Glutamatergic neuron (in vitro differentiated cells): ENCODE measurements at regions not wholly inside any gene's neighbourhood (a gene's known extent, or its start where the extent isn't known, plus 50 kb on each side); places are given as distances from the start of the nearest gene placed in this dataset.

Source experiments
- DNase-seq: peaks from one replicate; pipeline ENCODE4 v3.0.0; 2022
- H3K27ac Mint-ChIP-seq: one replicate; pipeline ENCODE4 v1.8.0; 2020; ENCODE audit warnings: mild to moderate bottlenecking, mixed read lengths, inconsistent platforms; ENCODE audit not compliant: unreplicated experiment
- H3K27me3 Mint-ChIP-seq: one replicate; pipeline ENCODE4 v1.8.0; 2020; ENCODE audit warnings: mild to moderate bottlenecking, moderate library complexity, mixed read lengths, inconsistent platforms; ENCODE audit not compliant: unreplicated experiment
- H3K36me3 Mint-ChIP-seq: one replicate; pipeline ENCODE4 v1.8.0; 2020; ENCODE audit warnings: mild to moderate bottlenecking, mixed read lengths, inconsistent platforms; ENCODE audit not compliant: unreplicated experiment
- H3K4me1 Mint-ChIP-seq: one replicate; pipeline ENCODE4 v1.8.0; 2020; ENCODE audit warnings: mild to moderate bottlenecking, low read depth, mixed read lengths, inconsistent platforms; ENCODE audit not compliant: unreplicated experiment
- H3K4me3 Mint-ChIP-seq: one replicate; pipeline ENCODE4 v1.8.0; 2020; ENCODE audit warnings: mild to moderate bottlenecking, mixed read lengths, inconsistent platforms; ENCODE audit not compliant: unreplicated experiment
- H3K9me3 Mint-ChIP-seq: one replicate; pipeline ENCODE4 v1.8.0; 2020; ENCODE audit warnings: mild to moderate bottlenecking, moderate library complexity, mixed read lengths, inconsistent platforms; ENCODE audit not compliant: unreplicated experiment
- TF ChIP-seq, protein P1 (sequence below): fragments of 200-600 bp; sonication (generic); IDR thresholded peaks from one replicate; pipeline ENCODE4 v1.5.0; 2021; ENCODE audit not compliant: partially characterized antibody, unreplicated experiment

DNA sequence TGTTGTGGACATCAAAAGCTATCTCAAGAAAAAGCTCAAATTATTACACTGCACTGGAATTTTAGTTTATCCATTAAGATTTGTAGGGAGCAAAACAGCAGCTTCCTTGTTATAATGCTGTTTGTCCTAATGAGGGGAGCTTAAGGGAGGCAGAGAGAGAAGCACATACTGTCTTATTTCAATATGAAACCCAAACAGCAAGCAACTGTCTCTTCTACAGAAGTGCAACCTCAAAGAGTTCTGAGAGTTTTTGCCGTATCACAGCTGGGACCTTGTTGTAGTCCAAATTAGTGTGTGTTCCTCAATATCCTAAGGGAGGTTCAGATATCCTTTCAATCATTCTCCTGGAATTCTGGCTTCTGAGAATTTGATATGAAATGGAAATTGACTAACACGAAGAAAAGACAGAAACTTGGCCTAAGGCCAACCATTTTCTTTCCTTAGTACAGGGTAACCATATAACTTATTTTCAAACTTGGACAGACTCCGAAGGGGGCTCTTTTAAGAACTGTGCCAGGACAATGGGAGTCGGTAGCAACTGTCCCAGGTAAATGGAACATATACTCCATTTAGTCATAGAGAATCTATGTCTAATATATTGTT lies 149.3 kb upstream of the CCN2 start:
- Mint-ChIP-seq H3K27me3 (no peaks in the 10 kb centered on the region), H3K4me1 (peaks cover 14% of the 10 kb centered on the region), H3K4me3 (no peak overlapping the region), H3K9me3 (peaks cover 2% of the 10 kb centered on the region), H3K27ac (peak overlapping the region; percentile 43), H3K36me3 (peaks cover 6% of the 10 kb centered on the region)
- TF ChIP-seq, protein P1, sequence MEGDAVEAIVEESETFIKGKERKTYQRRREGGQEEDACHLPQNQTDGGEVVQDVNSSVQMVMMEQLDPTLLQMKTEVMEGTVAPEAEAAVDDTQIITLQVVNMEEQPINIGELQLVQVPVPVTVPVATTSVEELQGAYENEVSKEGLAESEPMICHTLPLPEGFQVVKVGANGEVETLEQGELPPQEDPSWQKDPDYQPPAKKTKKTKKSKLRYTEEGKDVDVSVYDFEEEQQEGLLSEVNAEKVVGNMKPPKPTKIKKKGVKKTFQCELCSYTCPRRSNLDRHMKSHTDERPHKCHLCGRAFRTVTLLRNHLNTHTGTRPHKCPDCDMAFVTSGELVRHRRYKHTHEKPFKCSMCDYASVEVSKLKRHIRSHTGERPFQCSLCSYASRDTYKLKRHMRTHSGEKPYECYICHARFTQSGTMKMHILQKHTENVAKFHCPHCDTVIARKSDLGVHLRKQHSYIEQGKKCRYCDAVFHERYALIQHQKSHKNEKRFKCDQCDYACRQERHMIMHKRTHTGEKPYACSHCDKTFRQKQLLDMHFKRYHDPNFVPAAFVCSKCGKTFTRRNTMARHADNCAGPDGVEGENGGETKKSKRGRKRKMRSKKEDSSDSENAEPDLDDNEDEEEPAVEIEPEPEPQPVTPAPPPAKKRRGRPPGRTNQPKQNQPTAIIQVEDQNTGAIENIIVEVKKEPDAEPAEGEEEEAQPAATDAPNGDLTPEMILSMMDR, result no peak
- DNase-seq, result no peak

DNA sequence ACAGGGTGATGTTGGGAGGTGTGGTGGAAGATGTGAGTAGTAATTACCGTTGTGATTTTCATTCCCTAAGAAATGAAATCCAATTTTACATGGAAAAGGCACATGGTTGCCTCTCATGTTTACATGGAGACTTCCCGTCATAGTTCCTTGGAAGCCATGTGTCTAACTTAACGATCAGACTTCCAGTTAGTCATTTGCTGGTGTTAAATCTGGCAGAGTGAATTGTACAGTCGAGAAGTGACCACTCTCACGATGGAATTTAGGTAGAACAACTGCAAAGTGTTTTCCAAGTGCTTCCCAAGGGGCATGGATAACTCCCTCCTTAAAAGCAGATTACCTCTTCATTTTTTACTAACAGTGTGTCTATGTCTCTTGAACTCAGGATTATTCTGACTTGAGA lies 145.8 kb upstream of the CCN2 start:
- Mint-ChIP-seq H3K27ac (no peak overlapping the region), H3K9me3 (peaks cover 2% of the 10 kb centered on the region), H3K4me1 (peaks cover 14% of the 10 kb centered on the region), H3K36me3 (no peaks in the 10 kb centered on the region), H3K27me3 (no peaks in the 10 kb centered on the region), H3K4me3 (no peak overlapping the region)
- DNase-seq, result no peak
- TF ChIP-seq, protein P1, result no peak

DNA sequence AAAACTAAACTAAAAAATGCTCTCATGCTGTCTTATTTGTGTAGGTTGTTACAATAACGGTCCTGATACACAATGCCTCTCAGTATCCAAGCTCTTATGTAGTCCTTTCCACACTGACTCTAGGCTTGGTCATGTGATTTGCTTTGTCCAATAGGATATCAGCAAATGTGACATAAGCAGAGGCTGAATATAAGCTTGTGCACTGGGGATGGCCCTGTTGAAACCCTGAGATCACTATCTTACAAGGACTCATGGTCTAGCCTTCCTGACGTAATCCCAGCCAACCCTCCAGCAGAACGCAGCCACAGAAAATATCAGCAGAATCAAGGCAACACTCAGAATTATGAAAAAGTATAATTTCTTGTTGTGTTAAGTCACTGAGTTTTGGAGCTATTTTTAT lies 145.1 kb upstream of the CCN2 start:
- H3K4me3 Mint-ChIP-seq, result no peak overlapping the region
- no peak overlapping the region for H3K27ac Mint-ChIP-seq
- TF ChIP-seq, protein P1, result no peak
- DNase-seq, result no peak
- H3K4me1 Mint-ChIP-seq, result peaks cover 14% of the 10 kb centered on the region
- no peaks in the 10 kb centered on the region for H3K27me3 Mint-ChIP-seq
- peaks cover 2% of the 10 kb centered on the region for H3K9me3 Mint-ChIP-seq
- H3K36me3 Mint-ChIP-seq, result no peaks in the 10 kb centered on the region

DNA sequence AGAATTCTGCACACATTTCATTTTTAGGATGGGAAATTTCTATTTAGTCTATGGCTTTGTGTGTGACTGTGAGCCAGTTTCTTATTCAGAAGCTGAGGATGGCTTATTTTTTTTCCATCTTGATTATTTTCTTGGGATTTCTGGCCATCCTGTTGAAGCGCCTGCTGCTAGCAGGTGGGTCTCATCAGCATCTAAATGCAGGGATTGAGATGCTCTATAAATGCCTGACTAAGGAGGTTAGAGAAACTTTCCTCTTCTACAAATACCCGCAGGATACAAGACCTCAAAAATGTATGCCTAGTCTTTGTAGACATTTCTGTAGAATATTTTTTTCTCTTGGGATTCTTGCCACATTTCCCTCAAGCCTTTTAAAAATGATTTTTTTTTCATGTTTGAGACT lies 138.0 kb upstream of the CCN2 start:
- TF ChIP-seq, protein P1, result no peak
- no peak for DNase-seq
- H3K27ac Mint-ChIP-seq, result no peak overlapping the region
- no peaks in the 10 kb centered on the region for H3K9me3 Mint-ChIP-seq
- peaks cover 3% of the 10 kb centered on the region for H3K4me1 Mint-ChIP-seq
- H3K36me3 Mint-ChIP-seq, result no peaks in the 10 kb centered on the region
- H3K27me3 Mint-ChIP-seq, result no peaks in the 10 kb centered on the region
- no peak overlapping the region for H3K4me3 Mint-ChIP-seq

DNA sequence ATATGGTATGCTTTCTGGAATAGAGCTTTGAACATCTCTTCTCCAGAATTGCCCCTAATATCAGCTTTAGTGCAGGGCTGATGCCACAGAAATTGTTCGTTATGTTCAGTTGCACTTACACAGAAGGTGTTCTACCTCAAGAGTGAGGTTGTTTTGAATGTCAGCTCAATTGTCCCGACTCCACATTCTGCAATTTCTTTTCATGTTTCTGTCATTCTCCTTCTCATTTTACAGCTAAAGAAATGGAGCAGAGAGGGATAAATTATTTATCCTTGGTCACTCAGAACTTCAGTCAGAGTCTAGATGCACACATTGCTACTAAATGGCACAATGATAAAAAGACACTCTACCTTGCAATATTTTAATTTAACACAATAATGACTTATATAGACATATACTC lies 137.0 kb upstream of the CCN2 start:
- Mint-ChIP-seq H3K9me3 (peaks cover 1% of the 10 kb centered on the region), H3K4me1 (peaks cover 3% of the 10 kb centered on the region), H3K27ac (no peak overlapping the region), H3K36me3 (no peaks in the 10 kb centered on the region), H3K4me3 (no peak overlapping the region), H3K27me3 (no peaks in the 10 kb centered on the region)
- DNase-seq, result no peak
- TF ChIP-seq, protein P1, result no peak
